Panc1 (cell line): ENCODE measurements at regions not wholly inside any gene's neighbourhood (a gene's known extent, or its start where the extent isn't known, plus 50 kb on each side); places are given as distances from the start of the nearest gene placed in this dataset.

Experiments used
- ATAC-seq: fragments of 200-7000 bp; cut with Tn5 transposase; 2 replicates; pipeline ENCODE4 v1.9.1; 2020; ENCODE audit warnings: mild to moderate bottlenecking, moderate library complexity
- BruUV-seq: library from RNA; stranded (reverse); fragments of 400-500 nt; replicated peaks from 2 replicates; lab custom pipeline; 2021; lab: Mats Ljungman, UMichigan
- CTCF ChIA-PET: fragments of 300-600 bp; sonication (Branson Sonifier 250); formaldehyde crosslinking; loops from one replicate; lab custom pipeline; 2022; ENCODE audit warnings: antibody characterized with exemption; lab: Charles Lee
- POLR2A ChIA-PET: fragments of 300-600 bp; sonication (Branson Sonifier 250); formaldehyde crosslinking; loops from one replicate; lab custom pipeline; 2022; ENCODE audit warnings: antibody characterized with exemption; lab: Charles Lee
- DNase-seq: peaks from one replicate; pipeline ENCODE4 v3.0.0-alpha.2; 2010; ENCODE audit warnings: low read depth, low spot score
- H3K27ac ChIP-seq: 2 replicates; pipeline ENCODE4 v1.5.1; 2011; ENCODE audit warnings: mild to moderate bottlenecking, low read length, inconsistent platforms
- H3K27me3 ChIP-seq: fragments of 200-500 bp; sonication (Bioruptor generic); 2 replicates; pipeline ENCODE4 v1.6.0; 2014; ENCODE audit warnings: low read length, inconsistent platforms; ENCODE audit not compliant: control insufficient read depth, insufficient read depth
- H3K36me3 ChIP-seq: fragments of 200-500 bp; sonication (Bioruptor generic); 2 replicates; pipeline ENCODE4 v1.5.1; 2014; ENCODE audit warnings: inconsistent platforms, mild to moderate bottlenecking, low read length, moderate library complexity; ENCODE audit not compliant: control insufficient read depth, insufficient read depth
- H3K4me1 ChIP-seq: 2 replicates; pipeline ENCODE4 v1.5.1; 2011; ENCODE audit warnings: inconsistent platforms, mild to moderate bottlenecking, low read length, moderate library complexity; ENCODE audit not compliant: control insufficient read depth, insufficient read depth
- H3K4me3 ChIP-seq, 2 experiments: 2 replicates each; pipeline ENCODE4 v1.5.1; 2011 to 2012; ENCODE audit warnings: low read depth in 2 of 2, low read length in 2 of 2, mild to moderate bottlenecking in 2 of 2, inconsistent platforms in 1 of 2, moderate library complexity in 1 of 2
- H3K9me3 ChIP-seq: fragments of 200-500 bp; sonication (Bioruptor generic); 2 replicates; pipeline ENCODE4 v1.5.1; 2014; ENCODE audit warnings: low read depth, mild to moderate bottlenecking, inconsistent platforms, low read length, moderate library complexity; ENCODE audit not compliant: control insufficient read depth, insufficient read depth
- CTCF ChIP-seq: fragments of 450-650 bp; IDR thresholded peaks from 2 replicates; pipeline ENCODE4 v1.5.1; 2017; ENCODE audit warnings: mild to moderate bottlenecking
- POLR2AphosphoS5 ChIP-seq: IDR thresholded peaks from 2 replicates; pipeline ENCODE4 v1.6.1; 2012; ENCODE audit warnings: mild to moderate bottlenecking, low read depth, low read length, moderate library complexity
- SIN3A ChIP-seq: IDR thresholded peaks from 2 replicates; pipeline ENCODE4 v1.6.1; 2012; ENCODE audit warnings: low read depth, mild to moderate bottlenecking, low read length, moderate library complexity, borderline replicate concordance; ENCODE audit not compliant: insufficient read depth
- TCF7L2 ChIP-seq: IDR thresholded peaks from 2 replicates; pipeline ENCODE4 v1.6.1; 2011; ENCODE audit warnings: mild to moderate bottlenecking, low read depth, low read length, inconsistent platforms
- in situ Hi-C: cut with HindIII; loops from 2 replicates; pipeline ENCODE4 v1.10.0; 2016; ENCODE audit warnings: low sequenced_read_pairs, low pct_unique_long_range_greater_than_20kb
- intact Hi-C: fragments of 100-400 bp; cut with micrococcal nuclease; formaldehyde crosslinking; loops from one replicate; pipeline ENCODE4 v1.10.0; 2022; ENCODE audit not compliant: unreplicated experiment
- TF ChIP-seq, protein P1 (sequence below), 2 experiments: IDR thresholded peaks; 2 replicates each; pipeline ENCODE4 v1.6.1; 2011 to 2012; ENCODE audit warnings: low read depth in 2 of 2, control low read depth in 1 of 2, low read length in 1 of 2, mild to moderate bottlenecking in 1 of 2, moderate library complexity in 1 of 2; ENCODE audit not compliant: insufficient read depth in 1 of 2

DNA sequence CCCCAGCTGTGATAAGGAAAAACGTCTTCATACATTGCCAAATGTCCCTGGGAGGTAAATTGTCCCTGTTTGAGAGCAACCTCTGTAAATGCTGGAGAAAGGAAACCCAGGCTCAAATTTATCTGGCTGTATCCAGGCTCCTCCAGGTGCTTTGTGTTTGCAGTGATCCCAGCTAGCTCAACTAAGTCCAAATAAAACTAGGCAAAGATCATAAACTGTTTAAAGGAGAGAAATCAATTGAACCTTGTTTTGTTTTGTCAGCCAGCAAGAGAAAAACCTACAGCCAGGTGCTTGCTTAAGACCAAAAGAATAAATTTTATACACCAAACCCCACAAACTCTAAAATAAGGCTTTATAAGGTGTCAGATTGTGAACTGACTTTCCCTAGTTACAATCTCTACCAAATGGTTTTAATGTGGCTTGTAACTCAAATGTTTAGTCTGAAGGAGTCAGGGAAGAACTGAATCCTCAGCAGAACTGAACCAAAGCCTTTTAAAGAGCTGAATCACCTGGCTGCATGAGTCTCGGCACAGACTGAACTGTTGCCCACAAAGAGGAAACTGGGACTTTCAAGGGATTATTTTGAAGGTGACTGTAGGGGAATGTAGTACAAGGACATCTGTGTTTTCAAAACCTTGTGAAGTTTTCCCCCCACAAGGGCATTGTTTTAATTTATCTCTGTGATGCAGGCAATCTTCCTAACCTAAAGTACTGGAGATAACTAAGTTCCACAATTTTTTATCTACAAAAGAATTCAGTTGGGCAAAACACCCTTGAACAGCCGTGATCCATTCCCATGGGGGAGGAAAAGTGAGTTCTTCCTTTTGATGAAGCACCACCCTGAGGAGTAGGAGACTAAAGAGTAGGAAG lies 201.7 kb upstream of the TARS1 start:
- in situ Hi-C loops = no loop called here
- Histone ChIP-seq H3K27ac (no peak overlapping the region), H3K36me3 (no peaks in the 10 kb centered on the region), H3K4me1 (no peaks in the 10 kb centered on the region), H3K9me3 (no peaks in the 10 kb centered on the region), H3K27me3 (no peaks in the 10 kb centered on the region), H3K4me3 (no peak overlapping the region)
- no TSS peak for BruUV-seq
- TF ChIP-seq CTCF = no peak
- TF ChIP-seq SIN3A = no peak
- ChIA-PET CTCF (no interaction called here), POLR2A (no interaction called here)
- intact Hi-C loops = no loop called here
- no peak for ATAC-seq
- no peak for DNase-seq

DNA sequence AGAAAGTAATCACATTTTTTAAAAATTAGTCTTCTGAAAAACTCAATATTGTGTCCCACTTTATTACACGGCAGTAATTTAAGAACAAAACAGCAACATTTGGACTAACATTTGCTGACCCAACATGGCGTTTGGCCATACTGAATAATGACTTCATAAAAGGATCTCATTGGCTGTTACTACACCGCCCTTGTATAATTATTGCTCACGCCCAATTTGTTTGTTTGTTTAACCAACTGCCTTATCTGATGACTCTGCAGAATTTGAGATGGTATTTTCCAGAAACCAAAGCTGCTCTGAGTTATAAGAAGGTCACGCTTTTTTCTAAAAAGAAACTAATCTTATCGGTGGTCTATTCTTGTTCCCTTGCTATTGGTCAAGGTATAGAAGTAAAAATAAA lies 200.2 kb upstream of the TARS1 start:
- no TSS peak for BruUV-seq
- TF ChIP-seq CTCF (no peak), POLR2AphosphoS5 (no peak), TCF7L2 (no peak), SIN3A (no peak)
- TF ChIP-seq, protein P1, sequence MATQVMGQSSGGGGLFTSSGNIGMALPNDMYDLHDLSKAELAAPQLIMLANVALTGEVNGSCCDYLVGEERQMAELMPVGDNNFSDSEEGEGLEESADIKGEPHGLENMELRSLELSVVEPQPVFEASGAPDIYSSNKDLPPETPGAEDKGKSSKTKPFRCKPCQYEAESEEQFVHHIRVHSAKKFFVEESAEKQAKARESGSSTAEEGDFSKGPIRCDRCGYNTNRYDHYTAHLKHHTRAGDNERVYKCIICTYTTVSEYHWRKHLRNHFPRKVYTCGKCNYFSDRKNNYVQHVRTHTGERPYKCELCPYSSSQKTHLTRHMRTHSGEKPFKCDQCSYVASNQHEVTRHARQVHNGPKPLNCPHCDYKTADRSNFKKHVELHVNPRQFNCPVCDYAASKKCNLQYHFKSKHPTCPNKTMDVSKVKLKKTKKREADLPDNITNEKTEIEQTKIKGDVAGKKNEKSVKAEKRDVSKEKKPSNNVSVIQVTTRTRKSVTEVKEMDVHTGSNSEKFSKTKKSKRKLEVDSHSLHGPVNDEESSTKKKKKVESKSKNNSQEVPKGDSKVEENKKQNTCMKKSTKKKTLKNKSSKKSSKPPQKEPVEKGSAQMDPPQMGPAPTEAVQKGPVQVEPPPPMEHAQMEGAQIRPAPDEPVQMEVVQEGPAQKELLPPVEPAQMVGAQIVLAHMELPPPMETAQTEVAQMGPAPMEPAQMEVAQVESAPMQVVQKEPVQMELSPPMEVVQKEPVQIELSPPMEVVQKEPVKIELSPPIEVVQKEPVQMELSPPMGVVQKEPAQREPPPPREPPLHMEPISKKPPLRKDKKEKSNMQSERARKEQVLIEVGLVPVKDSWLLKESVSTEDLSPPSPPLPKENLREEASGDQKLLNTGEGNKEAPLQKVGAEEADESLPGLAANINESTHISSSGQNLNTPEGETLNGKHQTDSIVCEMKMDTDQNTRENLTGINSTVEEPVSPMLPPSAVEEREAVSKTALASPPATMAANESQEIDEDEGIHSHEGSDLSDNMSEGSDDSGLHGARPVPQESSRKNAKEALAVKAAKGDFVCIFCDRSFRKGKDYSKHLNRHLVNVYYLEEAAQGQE (IDR thresholded peaks at IDR 0.05; ENCODE audit: insufficient read depth in 1 of 2, low read depth in 2 of 2, low read length in 1 of 2) = no peak
- Histone ChIP-seq H3K36me3 (no peaks in the 10 kb centered on the region), H3K4me3 (no peak overlapping the region), H3K4me1 (no peaks in the 10 kb centered on the region), H3K27me3 (no peaks in the 10 kb centered on the region), H3K27ac (no peak overlapping the region), H3K9me3 (no peaks in the 10 kb centered on the region)
- intact Hi-C loops = no loop called here
- ATAC-seq (no peak), DNase-seq (no peak)
- ChIA-PET CTCF (no interaction called here), POLR2A (no interaction called here)
- in situ Hi-C loops = no loop called here
